ENCODE measurements at regions not wholly inside any gene's neighbourhood (a gene's known extent, or its start where the extent isn't known, plus 50 kb on each side); places are given as distances from the start of the nearest gene placed in this dataset.
A peak's percentile ranks its signal among the peaks of the same experiment; 100 is the strongest.

DNA sequence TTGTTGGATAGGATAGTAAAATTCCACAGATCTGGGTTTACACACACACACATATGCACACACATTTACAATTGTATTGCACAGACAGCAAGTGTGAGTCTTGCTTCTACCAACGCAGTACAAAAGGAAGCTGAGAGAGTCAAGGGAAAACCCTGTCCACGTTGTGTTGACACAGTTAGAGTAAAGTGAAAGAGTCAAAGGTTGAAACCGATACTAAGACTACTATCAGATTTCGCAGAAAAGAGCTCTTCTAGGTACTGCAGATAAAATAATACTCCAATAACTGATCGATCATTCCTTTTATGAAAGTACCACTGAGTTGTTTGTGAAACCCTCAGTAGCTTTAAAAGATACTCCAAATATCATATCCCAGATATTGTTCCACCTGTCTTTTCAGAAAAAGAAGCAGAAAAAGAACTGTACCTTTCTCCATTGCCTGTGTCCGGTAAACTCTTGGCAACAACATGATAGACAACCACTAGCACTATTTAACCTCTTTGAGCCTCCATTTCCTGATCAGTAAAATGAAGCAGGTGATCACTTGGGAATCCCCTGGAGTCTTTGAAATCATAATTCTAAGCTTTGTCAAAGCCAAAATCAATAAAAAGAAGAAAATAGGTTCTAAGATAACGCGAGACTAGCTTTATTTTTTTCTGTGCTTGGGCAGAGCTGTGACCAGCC lies 224.6 kb upstream of the FOXN3 start:
- DNase-seq (ENCODE audit: low read depth in 2 of 2) = no peak
- H3K4me3 ChIP-seq (replicated peaks in 1 of 2; ENCODE audit: low read depth in 2 of 2, low read length in 2 of 2) = no peak overlapping the region
- TF ChIP-seq, protein P1, sequence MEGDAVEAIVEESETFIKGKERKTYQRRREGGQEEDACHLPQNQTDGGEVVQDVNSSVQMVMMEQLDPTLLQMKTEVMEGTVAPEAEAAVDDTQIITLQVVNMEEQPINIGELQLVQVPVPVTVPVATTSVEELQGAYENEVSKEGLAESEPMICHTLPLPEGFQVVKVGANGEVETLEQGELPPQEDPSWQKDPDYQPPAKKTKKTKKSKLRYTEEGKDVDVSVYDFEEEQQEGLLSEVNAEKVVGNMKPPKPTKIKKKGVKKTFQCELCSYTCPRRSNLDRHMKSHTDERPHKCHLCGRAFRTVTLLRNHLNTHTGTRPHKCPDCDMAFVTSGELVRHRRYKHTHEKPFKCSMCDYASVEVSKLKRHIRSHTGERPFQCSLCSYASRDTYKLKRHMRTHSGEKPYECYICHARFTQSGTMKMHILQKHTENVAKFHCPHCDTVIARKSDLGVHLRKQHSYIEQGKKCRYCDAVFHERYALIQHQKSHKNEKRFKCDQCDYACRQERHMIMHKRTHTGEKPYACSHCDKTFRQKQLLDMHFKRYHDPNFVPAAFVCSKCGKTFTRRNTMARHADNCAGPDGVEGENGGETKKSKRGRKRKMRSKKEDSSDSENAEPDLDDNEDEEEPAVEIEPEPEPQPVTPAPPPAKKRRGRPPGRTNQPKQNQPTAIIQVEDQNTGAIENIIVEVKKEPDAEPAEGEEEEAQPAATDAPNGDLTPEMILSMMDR (IDR thresholded peaks at IDR 0.05; ENCODE audit: low read depth, low read length) = no peak

DNA sequence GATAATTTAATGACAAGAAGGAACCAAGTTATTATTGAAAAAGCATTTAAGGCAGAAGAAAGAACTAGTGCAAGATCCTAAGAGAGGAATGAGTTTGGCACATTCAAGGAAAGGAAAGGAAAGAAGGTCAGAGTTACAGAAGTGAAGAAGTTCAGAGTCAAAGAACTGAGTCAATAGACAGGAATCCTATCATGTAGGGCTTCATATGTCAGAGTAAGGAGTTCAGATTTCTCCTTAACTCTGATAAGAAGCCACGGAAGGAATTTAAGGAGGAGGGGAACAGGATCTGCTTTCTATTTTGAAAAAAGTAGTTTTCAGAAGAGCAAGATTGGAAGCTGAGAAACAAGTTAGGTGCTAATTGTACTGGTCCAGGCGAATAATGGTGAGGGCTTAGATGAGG lies 223.1 kb upstream of the FOXN3 start:
- TF ChIP-seq, protein P1 (IDR thresholded peaks at IDR 0.05; ENCODE audit: low read depth, low read length) = no peak

DNA sequence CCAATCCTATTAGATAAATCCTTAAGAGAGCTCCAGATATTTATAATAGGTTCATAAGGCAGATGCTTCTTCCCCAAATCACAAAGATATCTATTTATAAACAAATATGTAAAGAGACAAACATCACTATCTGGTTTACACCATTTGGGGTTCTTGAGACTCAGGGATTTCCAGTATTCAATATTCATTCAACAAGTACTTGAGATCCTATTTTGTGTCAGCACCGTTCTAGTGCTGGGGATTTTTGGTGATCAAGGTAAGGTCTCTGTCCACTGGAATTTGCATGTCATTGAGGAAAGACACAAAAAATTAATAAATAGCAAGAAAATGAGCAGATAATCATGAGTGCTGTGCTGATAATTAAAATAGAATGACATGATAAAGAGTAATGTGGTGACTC lies 222.7 kb upstream of the FOXN3 start:
- H3K4me3 ChIP-seq (replicated peaks in 1 of 2; ENCODE audit: low read depth in 2 of 2, low read length in 2 of 2) = no peak overlapping the region
- DNase-seq (ENCODE audit: low read depth in 2 of 2) = no peak
- TF ChIP-seq, protein P1 (IDR thresholded peaks at IDR 0.05; ENCODE audit: low read depth, low read length) = no peak

More for the DNA sequence above, 223.1 kb upstream of the FOXN3 start:
- H3K4me3 ChIP-seq (replicated peaks in 1 of 2; ENCODE audit: low read depth in 2 of 2, low read length in 2 of 2) = no peak overlapping the region
- peak in 1 of 2 donors; percentile 29 for DNase-seq (ENCODE audit: low read depth in 2 of 2)

DNA sequence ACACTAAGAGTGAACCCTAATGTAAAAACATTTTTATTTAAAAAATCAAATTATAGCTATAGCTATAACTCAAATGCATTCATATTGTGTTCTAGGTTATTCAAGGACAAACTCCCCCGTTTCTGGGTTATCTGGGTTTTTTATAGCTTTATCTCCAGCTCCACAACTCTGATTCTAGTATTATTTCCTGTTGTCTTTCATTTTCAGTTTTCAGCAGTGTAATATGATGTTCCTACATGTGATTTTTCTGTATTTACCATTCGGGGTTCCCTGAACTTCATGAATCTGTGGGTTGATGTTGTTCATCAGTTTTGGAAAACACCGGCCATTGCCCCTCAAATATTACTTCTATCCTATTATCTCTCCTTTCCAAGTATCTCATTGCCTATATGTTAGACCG lies 221.9 kb upstream of the FOXN3 start:
- no peak for DNase-seq (ENCODE audit: low read depth in 2 of 2)
- TF ChIP-seq, protein P1 (IDR thresholded peaks at IDR 0.05; ENCODE audit: low read depth, low read length) = no peak
- no peak overlapping the region for H3K4me3 ChIP-seq (replicated peaks in 1 of 2; ENCODE audit: low read depth in 2 of 2, low read length in 2 of 2)

DNA sequence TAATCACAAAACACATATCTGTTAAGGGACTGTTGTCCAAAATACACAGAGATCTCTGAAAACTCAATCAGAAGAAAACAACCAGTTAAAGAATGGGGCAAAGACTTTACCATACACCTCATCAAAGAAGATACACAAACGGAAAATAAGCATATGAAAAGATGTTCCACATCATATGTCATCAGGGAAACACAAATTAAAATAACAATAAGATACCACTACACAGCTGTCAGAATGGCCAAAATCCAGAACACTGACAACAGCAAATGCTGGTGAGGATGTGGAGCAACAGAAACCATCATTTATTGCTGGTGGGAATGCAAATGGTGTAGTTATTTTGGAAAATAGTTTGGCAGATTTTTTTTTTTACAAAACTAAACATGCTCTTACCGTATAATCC lies 220.5 kb upstream of the FOXN3 start:
- H3K4me3 ChIP-seq (replicated peaks in 1 of 2; ENCODE audit: low read depth in 2 of 2, low read length in 2 of 2) = no peak overlapping the region
- TF ChIP-seq, protein P1 (IDR thresholded peaks at IDR 0.05; ENCODE audit: low read depth, low read length) = no peak
- DNase-seq (ENCODE audit: low read depth in 2 of 2) = no peak

DNA sequence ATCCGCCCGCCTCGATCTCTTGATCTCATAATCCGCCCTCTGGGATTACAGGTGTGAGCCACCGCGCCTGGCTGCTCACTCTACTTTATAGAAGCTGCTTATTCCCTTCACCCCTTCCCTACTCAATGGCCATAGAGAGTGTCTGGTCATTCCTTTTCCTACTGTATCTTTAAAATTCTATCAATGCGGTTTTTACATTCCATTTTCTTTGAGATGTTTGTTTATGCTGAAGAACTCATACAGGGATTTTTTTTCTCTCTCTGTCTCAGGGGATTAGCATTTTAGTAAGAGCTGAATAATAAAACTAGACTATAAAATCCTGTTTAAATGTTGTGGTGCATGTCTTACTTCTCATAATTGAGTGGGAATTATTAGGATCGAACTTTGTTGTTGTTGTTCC lies 218.6 kb upstream of the FOXN3 start:
- peak in 1 of 2 donors; percentile 72 for DNase-seq (ENCODE audit: low read depth in 2 of 2)
- TF ChIP-seq, protein P1 (IDR thresholded peaks at IDR 0.05; ENCODE audit: low read depth, low read length) = no peak
- H3K4me3 ChIP-seq (replicated peaks in 1 of 2; ENCODE audit: low read depth in 2 of 2, low read length in 2 of 2) = no peak overlapping the region

DNA sequence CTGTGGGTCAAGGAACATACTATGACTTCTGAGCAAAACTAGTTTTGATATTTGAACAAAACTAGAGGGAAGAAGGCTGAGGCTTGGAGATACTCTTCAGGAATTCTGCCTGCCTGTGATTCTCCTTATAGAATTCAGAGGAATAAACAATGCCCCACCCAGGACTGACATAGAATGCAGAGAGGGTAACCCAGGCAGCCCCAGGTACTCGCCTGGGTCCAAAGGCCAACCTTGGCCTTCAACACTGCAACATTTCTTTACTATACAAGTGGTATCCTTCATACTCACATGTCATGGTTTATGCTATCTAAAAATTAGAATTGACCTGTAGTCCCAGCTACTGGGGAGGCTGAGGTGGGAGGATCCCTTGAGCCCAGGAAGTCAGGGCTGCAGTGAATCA lies 217.0 kb upstream of the FOXN3 start:
- DNase-seq (ENCODE audit: low read depth in 2 of 2) = no peak
- H3K4me3 ChIP-seq (replicated peaks in 1 of 2; ENCODE audit: low read depth in 2 of 2, low read length in 2 of 2) = no peak overlapping the region
- TF ChIP-seq, protein P1 (IDR thresholded peaks at IDR 0.05; ENCODE audit: low read depth, low read length) = no peak

Data from cardiac fibroblast (primary cell).